ENCODE measurements at regions not wholly inside any gene's neighbourhood (a gene's known extent, or its start where the extent isn't known, plus 50 kb on each side); places are given as distances from the start of the nearest gene placed in this dataset.
"Not testable (repeated sequence)": the region's sequence is repeated elsewhere in the genome, so short reads cannot be mapped to it uniquely, and the experiment has no call there.

DNA sequence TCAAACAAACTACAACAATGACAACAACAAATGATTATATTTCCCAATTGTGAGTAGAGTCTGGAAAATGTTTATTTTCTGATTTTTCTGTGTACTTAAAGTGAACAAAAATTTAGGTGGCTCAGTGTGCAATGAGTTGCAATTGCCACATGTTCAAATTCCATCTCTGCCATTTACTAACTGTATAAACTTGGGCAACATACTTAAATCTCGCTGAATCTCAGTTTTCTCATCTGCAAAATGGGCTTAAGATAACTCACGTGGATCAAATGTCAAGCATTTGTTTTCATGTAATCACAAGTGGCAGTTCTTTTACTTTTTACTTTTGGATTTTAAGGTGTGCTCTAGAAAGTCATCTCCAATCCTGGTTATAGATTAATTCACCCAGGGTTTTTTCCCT, 416.8 kb upstream of the HNRNPA3 start:
- DNase-seq (ENCODE audit: low read depth): no peak

DNA sequence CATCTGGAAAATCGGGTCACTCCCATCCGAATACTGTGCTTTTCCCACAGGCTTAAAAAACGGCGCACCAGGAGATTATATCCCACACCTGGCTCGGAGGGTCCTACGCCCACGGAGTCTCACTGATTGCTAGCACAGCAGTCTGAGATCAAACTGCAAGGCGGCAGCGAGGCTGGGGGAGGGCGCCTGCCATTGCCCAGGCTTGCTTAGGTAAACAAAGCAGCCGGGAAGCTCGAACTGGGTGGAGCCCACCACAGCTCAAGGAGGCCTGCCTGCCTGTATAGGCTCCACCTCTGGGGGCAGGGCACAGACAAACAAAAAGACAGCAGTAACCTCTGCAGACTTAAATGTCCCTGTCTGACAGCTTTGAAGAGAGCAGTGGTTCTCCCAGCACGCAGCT, 415.9 kb upstream of the HNRNPA3 start:
- not testable (repeated sequence) for DNase-seq (ENCODE audit: low read depth)

DNA sequence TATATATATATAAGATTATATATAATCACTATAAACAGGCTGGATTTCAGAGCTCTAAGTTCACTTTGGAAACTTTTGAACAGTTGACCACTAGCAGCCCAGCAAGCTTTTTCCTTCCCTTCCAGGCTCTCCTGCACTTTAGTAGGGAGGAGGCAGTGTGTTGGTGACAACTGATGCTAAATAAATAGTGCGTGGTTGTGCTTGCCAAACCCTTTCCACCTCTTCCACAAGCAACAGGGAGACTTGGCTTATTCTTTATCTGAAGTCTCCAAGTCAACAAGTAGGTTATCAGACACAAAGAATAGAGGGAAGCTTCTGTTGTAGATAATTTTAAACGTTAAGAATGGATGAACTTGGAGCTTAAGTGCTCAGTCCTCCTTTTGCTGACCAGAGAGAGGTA, 408.2 kb upstream of the HNRNPA3 start:
- DNase-seq (ENCODE audit: low read depth): no peak

DNA sequence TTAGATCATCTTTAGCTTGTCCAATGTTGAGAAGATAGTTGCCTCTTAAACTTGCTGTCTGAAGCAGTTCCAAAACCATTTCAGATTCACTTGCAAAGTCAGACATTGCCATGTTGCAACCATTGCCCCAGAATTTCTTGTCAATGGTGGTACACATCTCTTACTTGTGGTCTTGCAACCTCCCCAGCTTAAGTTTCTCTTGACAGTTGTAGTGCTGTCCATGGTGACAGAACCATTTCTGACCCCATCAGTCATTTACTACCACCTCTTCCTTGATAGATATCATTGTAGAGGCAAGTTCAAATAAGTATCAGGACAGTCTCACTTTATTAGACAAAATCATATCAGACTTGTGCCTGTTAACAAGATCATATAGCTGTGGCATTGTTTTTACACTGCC, 407.2 kb upstream of the HNRNPA3 start:
- DNase-seq (ENCODE audit: low read depth): no peak

DNA sequence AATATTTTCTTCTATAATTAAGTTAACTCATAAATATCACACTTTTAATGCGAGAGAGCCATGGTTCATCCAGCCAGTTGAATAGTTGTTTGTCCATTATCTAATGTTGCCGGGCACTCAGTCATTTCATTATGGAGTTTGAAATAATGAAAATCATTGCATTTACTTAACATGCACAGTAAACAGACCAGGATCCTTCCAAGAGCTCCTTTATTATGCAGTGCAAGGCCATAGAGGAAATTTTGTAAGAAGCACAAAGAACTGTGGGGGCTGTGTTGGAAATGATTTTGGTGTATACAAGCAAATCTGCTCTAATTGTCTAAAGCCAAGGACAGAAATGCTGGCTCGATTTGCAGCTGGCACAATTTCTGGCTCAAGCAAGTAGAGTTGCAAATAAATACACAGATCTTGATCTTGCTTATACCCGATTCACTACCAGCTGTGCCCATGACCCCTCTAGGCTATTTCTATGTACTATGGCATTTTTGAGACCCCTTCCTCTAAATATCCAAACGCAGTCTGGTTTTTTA, 400.3 kb upstream of the HNRNPA3 start:
- DNase-seq (ENCODE audit: low read depth): no peak

DNA sequence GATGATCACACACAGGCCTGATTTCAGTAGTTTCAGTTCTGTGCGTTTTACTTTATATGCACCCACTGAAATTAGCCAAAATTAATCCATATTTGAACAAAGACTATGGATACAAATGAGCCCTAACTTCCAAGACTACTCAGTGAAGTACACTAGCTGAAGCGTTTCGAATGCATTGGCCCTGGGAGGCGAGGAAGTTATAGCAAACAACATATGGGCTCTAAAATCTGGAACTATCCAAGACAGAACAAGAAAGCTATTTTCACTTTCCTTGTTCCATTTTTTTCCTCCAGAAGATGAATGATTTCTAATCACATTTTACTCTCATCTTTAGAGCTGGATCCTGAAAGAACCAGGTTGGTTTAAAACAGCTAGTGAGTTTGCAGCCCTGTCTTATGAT, 399.4 kb upstream of the HNRNPA3 start:
- DNase-seq (ENCODE audit: low read depth): no peak

DNA sequence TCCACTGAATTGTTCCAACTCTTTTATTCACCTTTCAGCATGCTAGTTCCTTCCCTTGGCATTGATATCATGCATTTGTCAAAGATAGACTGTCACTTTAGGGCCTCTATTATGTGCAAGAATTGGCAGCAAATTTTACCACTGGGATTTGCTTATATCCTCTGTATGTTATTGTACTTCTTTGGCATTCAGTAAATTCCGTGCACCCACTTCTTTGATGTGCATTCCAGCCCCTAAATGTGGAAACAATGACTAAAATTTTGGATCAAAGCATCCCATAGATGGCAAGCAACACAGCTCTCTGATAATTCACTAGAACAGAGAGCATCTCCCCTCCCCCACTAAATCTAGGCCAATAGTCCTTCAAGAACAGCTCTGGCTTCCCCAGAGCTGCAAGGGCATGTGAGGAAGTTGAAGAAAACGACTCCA, 399.0 kb upstream of the HNRNPA3 start:
- DNase-seq (ENCODE audit: low read depth): no peak

DNA sequence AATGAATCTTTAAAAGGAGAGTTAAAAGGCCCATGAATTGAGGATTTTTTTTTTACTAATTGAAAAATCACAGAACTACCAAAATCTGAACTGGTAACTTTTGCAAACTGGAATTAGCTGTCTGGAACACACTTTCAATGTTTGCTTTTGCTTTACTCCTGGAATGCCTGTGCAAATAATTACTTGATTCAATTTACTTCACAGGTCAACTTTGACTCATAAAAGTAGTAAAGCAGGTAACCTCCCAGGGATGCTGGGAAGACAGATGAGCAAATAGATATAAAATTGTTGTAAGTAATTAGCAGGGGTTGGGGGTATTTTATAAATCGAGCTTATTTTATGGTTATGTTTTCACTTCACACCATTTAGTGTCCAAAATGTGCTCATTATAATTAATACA, 398.3 kb upstream of the HNRNPA3 start:
- DNase-seq (ENCODE audit: low read depth): no peak

DNA sequence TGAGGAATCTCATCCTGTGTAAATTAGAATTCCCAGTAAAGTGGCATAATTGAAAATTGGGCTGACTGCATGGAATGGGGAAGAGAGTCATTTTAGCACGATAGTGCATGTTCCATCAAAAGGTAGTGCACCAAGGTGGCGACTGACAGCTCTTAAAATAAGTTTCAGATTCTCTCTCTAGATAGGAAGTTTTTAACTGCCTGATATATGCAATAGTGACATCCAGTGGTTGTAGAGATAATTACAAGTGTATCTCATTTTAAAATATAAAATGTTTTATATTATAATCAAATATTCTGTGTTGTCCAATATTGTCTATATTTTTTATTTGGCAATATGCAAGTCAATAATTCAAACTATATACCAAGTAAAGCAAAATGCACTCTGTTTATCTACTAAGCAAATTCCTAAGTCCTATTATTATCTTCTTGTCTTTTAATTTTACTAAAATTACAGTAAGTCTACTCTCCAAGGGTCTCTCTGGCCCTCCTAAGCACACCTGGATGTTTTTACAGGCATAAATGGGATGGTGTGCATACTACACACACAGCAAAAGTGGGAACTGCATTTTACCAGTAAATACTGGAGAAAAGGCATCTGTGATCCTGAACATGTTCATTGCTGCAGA, 397.7 kb upstream of the HNRNPA3 start:
- DNase-seq (ENCODE audit: low read depth): peak; percentile 14

DNA sequence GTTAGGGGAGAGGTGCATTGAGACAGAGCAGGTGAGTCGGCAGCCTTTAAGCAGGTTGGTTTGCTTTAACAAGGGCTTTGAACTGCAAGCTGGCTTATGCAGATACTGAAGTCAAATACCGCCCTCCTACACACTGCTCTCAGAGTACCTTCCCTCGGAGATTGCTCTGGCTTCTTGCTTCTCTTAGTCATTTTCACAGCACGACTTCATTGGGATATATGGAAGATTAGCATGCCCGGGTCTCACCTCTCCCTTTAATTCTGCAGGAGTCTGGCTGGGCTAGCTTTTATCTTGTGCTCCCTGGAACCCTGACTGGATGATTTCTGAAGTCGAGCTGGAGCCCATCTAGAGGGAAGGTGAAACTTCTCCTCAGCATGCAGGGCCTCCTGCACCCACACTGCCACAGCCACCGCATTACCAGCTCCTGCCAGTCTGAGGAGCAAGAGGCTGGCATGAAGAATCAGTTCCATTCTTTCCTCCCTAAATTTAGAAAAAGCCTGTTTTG, 395.5 kb upstream of the HNRNPA3 start:
- DNase-seq (ENCODE audit: low read depth): no peak

DNA sequence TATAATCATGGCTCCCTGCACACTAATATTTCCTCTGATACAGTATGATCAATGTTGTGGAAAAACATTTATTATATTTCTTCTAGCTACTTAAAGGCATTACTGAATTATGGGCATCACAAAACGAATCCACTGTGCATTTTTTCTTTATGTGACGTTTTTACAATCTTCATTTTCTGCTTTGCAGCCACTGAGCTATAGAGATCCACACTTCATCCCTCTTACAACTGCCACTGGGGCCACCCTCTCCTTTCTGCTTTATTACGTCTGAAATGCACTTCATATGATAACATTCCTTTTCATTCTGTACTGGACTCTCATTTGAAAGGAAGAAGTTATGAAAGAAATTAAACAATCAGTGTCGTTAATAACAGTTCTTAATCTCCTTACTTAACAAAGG, 394.5 kb upstream of the HNRNPA3 start:
- no peak for DNase-seq (ENCODE audit: low read depth)

DNA sequence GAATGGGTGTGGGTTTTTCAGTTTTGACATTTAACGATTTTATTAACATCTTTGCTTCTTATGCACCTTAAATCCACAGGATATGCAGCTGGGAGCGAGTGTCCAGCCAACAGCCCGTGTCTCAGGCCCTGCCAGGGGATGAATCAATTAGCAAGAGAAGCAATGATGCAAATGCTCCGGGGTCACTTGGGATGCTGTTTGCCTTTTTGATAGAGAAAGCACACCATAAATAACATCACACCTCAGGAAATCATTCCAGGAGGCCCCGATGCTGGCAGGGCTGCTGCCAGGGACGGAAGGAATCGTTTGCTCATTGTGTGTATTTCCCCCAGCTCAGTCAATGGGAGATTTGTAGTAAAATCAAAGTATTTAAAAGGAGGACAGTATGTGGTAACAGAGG, 394.0 kb upstream of the HNRNPA3 start:
- no peak for DNase-seq (ENCODE audit: low read depth)

DNA sequence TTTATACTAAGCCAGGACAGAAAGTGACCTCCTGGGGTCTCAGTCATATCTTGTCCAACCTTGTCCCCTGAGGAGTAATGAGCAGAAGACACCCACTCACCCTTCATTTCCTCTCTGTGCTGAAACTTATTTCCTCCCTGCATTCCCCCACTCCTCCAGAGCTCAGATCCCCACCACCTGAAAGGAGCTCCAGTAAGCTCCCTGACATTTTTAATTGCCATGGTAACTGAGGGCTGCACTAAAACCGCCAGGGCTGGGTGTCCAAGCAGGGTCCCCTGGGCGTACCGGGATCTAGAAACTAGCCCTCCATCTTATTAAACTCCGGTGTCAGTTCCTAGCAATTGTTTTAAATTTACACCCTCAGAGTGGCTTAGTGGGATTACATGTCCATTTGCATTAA, 393.3 kb upstream of the HNRNPA3 start:
- no peak for DNase-seq (ENCODE audit: low read depth)

DNA sequence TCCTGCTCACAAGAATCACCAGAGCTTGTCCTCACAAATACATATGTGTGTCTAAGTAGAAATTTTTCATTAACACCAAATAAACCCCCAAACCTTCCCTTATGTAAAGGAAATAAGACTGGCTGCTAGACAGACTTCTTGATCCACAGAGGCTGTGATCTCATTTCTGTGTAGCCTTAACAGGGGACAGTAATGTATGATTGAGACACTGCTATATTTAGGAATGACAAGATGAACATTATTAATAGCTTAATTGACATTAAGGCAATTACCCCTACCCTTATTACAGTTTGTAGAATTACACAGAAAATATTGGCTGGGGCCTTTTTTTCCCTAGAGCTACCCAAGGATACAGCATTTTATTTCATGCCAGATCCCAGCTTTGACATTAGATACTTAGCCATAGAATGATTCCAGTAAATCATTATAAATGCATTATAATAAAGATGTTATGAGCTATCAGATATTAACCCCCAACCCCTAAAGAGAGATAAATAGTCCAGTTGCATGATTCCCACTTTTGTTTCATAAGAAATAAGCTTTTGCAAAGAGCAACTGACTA, 392.1 kb upstream of the HNRNPA3 start:
- DNase-seq (ENCODE audit: low read depth): no peak

DNA sequence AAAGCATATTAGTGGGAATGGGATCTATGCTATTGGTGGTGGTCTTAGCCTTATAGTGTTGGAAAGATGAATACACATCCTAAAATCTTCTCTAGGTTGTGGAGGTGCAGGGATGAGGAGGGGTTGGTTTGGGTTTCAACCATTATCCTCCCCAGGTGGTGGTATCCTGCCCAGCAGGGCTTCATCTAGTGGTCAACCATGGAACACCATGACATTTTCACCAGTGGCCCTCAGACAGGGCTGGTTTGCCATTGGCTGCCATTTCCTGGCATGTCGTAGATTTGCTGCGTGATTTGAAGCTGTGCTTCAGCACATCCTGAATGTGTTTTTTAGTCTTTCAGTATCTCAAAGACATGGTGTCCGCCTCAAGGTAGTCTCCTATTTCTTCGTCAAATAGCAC, 391.2 kb upstream of the HNRNPA3 start:
- DNase-seq (ENCODE audit: low read depth): no peak

DNA sequence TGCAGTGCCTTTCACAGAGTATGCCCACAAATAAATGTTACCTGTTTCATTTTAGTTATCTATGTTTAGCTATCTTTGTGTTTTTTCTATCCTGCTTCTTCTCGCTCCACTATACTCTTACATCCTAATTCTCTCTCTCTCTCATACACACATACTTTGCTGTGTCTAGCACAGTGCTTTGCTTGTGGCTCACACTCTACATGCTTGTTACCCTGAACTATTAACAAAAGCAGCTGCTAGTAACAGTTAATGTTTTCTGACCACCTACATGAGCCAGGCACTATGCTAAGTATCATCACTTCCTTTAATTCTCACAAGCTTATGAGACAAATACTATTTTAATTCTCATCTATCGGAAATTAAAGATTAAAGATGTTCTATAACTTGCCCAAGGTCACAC, 390.5 kb upstream of the HNRNPA3 start:
- no peak for DNase-seq (ENCODE audit: low read depth)

DNA sequence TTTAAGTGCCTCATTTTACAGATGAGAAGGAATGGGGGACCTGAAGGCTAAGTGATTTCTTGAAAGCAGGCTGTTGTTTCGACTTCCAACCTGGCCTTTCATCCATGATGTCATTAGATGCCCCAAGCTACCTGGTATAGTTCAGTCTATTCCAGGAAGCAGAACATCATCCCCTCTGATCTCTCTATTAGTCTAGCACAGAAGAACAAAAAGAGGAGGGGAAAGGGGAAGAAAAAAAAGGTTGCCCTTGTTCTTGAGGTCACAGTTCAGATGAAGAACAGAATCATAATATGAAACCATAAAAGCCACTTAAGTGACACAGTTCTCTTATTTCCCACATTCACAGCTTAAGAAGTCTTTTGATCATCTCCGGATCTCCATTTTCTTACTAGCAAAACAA, 386.2 kb upstream of the HNRNPA3 start:
- DNase-seq (ENCODE audit: low read depth): no peak

DNA sequence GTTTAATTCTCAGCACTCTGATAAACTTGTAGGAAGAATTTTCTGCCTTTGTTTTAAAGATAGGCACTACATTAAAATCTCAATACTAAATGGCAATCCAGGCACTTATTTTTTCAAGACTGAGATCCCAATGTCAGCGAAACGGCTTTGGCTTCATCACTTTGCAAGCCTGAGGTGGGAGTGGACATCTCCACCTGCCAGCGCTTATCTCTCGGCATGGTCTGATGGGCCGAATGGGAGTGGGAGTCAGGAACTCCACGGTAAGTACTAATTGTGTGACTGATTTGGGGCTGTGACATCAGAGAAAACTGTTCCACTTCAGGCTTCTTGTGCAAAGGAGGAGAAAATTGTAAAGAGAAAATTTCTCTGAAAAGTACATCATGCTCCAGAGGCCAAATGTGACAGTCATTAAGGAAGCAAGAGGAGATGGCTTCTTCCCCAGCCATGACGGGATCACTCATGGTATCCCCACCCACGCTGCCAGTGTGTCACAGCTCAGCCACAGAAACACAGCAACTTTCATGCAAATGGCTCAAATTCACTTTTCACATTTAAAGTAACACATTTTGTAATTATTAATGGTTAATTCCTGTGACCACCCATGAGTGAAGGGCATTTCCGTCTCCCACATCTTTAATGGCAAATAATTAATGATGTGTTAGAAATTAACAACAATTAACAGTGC, 385.5 kb upstream of the HNRNPA3 start:
- no peak for DNase-seq (ENCODE audit: low read depth)

DNA sequence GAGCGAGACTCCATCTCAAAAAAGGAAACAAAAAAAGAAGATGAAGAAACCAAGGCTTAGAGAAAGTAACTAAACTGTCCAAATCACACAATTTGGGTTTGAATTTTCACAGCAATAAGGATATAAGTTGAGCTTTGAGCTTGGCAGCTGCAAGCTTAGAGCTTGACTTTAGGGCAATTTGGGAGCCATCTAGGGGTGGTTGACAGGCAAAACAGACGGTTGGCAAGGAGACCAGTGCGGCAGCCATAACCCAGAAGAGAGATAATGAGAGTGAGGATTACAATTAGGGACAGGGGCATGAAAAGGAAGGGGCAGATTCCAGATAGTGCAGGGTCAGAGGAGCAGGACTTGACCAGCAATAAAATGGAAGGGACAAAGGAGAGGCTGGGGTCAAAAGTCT, 382.2 kb upstream of the HNRNPA3 start:
- peak; percentile 5 for DNase-seq (ENCODE audit: low read depth)

DNA sequence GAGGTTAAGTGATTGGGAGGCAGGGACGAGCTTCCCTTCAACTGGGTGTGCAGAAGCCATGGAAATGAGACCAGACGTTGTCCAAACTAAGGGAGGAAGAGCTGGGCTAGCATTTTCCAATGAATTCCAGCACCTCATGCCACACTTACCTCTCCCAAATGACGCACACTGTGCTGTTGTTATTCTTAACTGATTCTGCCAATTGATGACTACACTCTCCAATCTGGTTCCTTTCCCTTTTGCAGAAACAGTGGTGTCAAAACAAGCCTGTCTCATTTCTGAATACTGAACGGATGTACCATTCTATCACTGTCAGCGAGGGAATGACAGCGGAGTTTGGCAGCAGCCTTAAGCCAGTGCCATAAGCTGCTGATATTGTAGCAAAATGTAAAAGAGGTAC, 380.5 kb upstream of the HNRNPA3 start:
- DNase-seq (ENCODE audit: low read depth): no peak

DNA sequence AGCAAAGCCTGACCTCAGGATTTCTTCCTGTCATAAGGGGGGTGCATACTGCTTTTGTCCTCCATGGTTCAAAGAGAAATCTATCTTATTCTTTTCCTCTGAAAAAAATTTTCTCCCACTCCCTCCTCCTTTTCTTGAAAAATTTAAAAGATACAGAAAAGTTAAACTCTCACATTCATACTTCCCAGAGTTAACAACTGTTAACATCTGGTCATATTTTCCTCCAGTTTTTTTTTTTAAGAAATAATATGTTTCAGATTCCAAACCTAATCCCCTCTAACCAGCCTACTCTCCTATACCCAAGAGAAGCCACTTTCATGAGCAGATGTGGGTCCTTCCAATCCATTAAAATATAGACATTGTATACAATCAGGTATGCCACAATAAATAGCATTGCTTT, 378.9 kb upstream of the HNRNPA3 start:
- no peak for DNase-seq (ENCODE audit: low read depth)

DNA sequence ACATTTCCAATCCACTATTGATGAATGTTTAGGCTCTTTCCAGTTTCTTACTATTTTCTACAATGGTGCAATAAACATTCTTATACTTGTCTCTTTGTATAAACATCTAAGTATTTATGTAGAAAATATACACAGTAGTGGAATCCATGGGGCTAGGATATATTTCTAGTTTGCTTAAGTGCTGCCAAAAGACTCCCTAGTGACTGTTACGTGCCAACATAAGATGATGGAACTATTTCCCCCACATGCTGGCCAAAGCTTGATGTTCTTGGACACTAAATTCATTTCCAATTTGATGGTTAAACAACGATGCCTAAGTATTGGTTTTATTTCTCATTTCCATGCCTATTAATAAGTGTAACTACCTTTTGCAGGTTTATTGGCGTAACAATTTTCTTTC, 378.4 kb upstream of the HNRNPA3 start:
- no peak for DNase-seq (ENCODE audit: low read depth)

DNA sequence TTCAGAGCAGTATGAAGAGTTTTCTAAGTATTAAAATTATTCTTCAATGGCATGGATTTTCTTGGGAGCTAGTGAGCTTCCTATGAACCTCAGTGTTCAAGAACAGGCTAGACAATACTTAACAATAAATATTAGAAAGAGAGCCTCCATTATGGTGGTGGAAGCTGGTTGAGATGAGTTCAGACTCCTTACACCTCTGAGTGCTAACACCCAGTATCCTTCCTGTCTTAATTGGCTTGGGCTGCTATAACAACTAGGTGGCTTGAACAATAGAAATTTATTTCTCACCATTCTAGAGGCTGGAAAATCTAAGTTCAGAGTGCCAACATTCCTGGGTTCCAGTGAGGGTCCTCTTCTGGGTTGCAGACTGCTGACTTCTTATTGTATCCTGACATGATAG, 369.4 kb upstream of the HNRNPA3 start:
- no peak for DNase-seq (ENCODE audit: low read depth)
